Stimulated activated CD8-positive, alpha-beta memory T cell treated with anti-CD3 and anti-CD28 coated beads, Interleukin-15, amount 100 ng/mL, for 1 hour (primary cell): ENCODE measurements at regions not wholly inside any gene's neighbourhood (a gene's known extent, or its start where the extent isn't known, plus 50 kb on each side); places are given as distances from the start of the nearest gene placed in this dataset.
A peak's percentile ranks its signal among the peaks of the same experiment; 100 is the strongest.
"Not testable (repeated sequence)": the region's sequence is repeated elsewhere in the genome, so short reads cannot be mapped to it uniquely, and the experiment has no call there.

ENCODE experiments used
- DNase-seq: peaks from one replicate; pipeline ENCODE4 v3.0.0-alpha.2; 2020; ENCODE audit warnings: low read depth

GRCh38 chr5:119299242-119299614, 56.6 kb upstream of the TNFAIP8 start:
- DNase-seq = not testable (repeated sequence)

DNA sequence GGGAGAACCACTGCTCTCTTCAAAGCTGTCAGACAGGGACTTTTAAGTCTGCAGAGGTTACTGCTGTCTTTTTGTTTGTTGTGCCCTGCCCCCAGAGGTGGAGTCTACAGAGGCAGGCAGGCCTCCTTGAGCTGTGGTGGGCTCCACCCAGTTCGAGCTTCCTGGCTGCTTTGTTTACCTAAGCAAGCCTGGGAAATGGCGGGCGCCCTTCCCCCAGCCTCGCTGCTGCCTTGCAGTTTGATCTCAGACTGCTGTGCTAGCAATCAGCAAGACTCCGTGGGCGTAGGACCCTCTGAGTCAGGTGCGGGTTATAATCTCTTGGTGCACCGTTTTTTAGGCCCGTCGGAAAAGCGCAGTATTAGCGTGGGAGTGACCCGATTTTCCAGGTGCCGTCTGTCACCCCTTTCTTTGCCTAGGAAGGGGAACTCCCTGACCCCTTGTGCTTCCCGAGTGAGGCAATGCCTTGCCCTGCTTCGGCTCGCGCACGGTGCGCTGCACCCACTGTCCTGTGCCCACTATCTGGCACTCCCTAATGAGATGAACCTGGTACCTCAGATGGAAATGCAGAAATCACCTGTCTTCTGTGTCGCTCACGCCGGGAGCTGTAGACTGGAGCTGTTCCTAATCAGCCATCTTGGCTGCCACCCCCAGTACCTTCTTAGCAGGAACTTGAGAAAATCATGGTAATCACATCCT, 56.1 kb upstream of the TNFAIP8 start:
- peak; percentile 75 for DNase-seq

DNA sequence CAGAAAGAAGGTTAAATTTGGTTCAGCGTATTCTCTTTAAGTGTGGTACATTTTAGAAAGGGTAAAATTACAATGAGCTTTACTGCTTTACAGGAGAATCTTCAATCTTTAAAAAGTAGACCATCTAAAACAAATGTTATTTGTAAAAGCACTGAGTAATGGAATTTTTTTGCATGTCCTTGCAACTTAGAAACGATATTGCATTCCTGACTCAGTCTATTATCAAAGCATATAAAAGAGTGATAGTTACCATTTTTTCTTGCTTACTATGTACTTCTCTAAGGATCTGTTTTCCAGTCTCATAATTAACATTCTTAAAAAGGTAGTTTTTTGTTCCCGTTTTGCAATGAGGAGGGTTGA, 55.5 kb upstream of the TNFAIP8 start:
- no peak for DNase-seq

- no peak for DNase-seq
These were observed 54.6 kb upstream of the TNFAIP8 start for GRCh38 chr5:119301210-119301609.

DNA sequence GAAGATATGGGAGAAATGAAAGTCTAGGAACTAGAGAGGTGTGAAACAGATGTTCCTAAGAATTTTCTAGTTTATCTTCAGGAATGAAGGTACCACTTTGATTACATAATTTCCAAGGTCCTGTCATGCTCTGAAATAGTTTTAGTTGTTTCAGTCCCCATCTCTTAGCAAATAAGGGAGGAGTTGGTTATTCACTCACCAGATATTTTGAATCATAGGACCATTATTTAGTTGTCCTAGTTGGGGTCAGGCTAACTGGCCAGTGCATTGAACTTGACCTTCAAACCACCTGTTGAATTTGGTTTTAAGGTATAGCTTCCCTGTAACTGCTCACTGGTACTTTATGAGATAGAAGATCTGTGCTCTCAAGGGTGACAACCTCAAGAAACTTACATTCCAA, 53.9 kb upstream of the TNFAIP8 start:
- no peak for DNase-seq

- no peak for DNase-seq
These were observed 53.4 kb upstream of the TNFAIP8 start for GRCh38 chr5:119302449-119302848.

- no peak for DNase-seq
These were observed 52.6 kb upstream of the TNFAIP8 start for GRCh38 chr5:119302916-119303897.

DNA sequence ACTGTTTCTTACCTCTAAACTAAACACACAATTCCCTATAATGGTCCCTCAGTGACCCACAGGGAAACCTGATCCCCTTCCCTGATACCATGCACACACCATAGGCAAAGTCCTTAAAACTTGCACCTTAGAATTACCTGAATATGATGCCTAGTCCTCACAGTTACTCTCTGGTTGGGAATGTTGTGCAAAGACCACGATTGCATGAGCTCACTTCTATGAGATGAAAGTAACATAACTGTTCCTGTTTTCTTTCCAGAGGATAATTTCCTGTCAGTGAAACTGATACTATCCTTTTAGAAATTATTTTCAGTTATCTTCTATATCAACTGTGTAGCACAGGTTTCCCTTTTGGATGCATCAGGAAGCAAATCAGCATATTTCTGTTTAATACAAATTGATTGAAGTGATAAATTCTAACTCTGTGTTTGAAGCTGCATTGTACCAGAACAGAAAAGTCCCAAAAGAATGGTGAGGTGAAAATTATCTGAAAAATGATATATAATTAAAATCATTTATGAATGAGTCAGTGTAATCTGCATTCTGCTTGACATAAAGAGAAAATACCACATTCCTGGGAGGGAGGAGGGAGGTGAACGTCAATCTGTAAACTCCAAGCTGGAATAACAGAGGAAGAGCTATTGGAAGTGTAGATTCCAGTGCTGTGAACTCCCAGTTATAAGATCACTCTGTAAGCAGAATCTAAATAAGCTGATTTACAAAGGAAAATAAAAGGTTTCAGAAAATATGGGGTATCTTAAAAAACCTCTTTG, 51.2 kb upstream of the TNFAIP8 start:
- DNase-seq = no peak
